CD4-positive, alpha-beta T cell treated with Interleukin-15 for 4 hours (primary cell): ENCODE measurements at regions not wholly inside any gene's neighbourhood (a gene's known extent, or its start where the extent isn't known, plus 50 kb on each side); places are given as distances from the start of the nearest gene placed in this dataset.

Experiments
- DNase-seq: peaks from one replicate; pipeline ENCODE4 v3.0.0-alpha.2; 2020; ENCODE audit warnings: low spot score

- DNase-seq = no peak
These were observed 259.9 kb downstream of the NDUFA10 start for GRCh38 chr2:239765076-239765845.

- no peak for DNase-seq
These were observed 261.6 kb downstream of the NDUFA10 start for GRCh38 chr2:239763433-239764097.

GRCh38 chr2:239762655-239763269 is 262.4 kb downstream of the NDUFA10 start:
- no peak for DNase-seq

GRCh38 chr2:239762106-239762505 is 263.0 kb downstream of the NDUFA10 start:
- no peak for DNase-seq

GRCh38 chr2:239760596-239760995 is 264.5 kb downstream of the NDUFA10 start:
- DNase-seq = no peak

- DNase-seq = no peak
These were observed 266.8 kb downstream of the NDUFA10 start for GRCh38 chr2:239758279-239758877.

- no peak for DNase-seq
These were observed 268.1 kb downstream of the NDUFA10 start for GRCh38 chr2:239756790-239757760.

- no peak for DNase-seq
These were observed 268.9 kb downstream of the NDUFA10 start for GRCh38 chr2:239756031-239756789.

GRCh38 chr2:239753401-239753837 is 271.7 kb downstream of the NDUFA10 start:
- no peak for DNase-seq

GRCh38 chr2:239752951-239753350 is 272.2 kb downstream of the NDUFA10 start:
- no peak for DNase-seq

GRCh38 chr2:239751679-239752355 is 273.3 kb downstream of the NDUFA10 start:
- peak; percentile 6 for DNase-seq

- no peak for DNase-seq
These were observed 274.0 kb downstream of the NDUFA10 start for GRCh38 chr2:239750929-239751678.

- DNase-seq = no peak
These were observed 274.9 kb downstream of the NDUFA10 start for GRCh38 chr2:239750045-239750835.

GRCh38 chr2:239749272-239749873 is 275.8 kb downstream of the NDUFA10 start:
- DNase-seq = no peak

- DNase-seq = no peak
These were observed 276.3 kb downstream of the NDUFA10 start for GRCh38 chr2:239748811-239749210.

- DNase-seq = no peak
These were observed 277.4 kb downstream of the NDUFA10 start for GRCh38 chr2:239747771-239748170.

- DNase-seq = no peak
These were observed 277.9 kb downstream of the NDUFA10 start for GRCh38 chr2:239747274-239747673.
